ENCODE measurements at regions not wholly inside any gene's neighbourhood (a gene's known extent, or its start where the extent isn't known, plus 50 kb on each side); places are given as distances from the start of the nearest gene placed in this dataset.
"Not testable (repeated sequence)": the region's sequence is repeated elsewhere in the genome, so short reads cannot be mapped to it uniquely, and the experiment has no call there.

- H2AFZ ChIP-seq (ENCODE audit: control insufficient read depth, low read length); DNase-seq (ENCODE audit: low read depth, low spot score); H3K36me3 ChIP-seq (ENCODE audit: control insufficient read depth in 2 of 2, extremely low read depth in 1 of 2, insufficient read depth in 2 of 2, low read length in 2 of 2); H3K27me3 ChIP-seq (ENCODE audit: control insufficient read depth, extremely low read depth, insufficient read depth, low read length); H3K4me3 ChIP-seq (ENCODE audit: control insufficient read depth in 2 of 3, extremely low read depth in 1 of 3, insufficient read depth in 2 of 3, low read depth in 1 of 3, low read length in 3 of 3); H3K79me2 ChIP-seq (ENCODE audit: control insufficient read depth, insufficient read depth, low read length); H3K4me2 ChIP-seq (ENCODE audit: control insufficient read depth, extremely low read depth, insufficient read depth, low read depth, low read length); H3K4me1 ChIP-seq (ENCODE audit: control insufficient read depth, extremely low read depth, insufficient read depth, low read length); FAIRE-seq; H3K27ac ChIP-seq (ENCODE audit: control insufficient read depth, insufficient read depth, low read length); H3K9ac ChIP-seq (ENCODE audit: control insufficient read depth, extremely low read depth, insufficient read depth, low read length); dilution Hi-C loops (cut with MboI; ENCODE audit: extremely low pct_ligation_motif_present, low sequenced_read_pairs); H3K9me3 ChIP-seq (ENCODE audit: control insufficient read depth, low read depth, low read length); H4K20me1 ChIP-seq (ENCODE audit: control insufficient read depth, extremely low read depth, insufficient read depth, low read length); H3K9me1 ChIP-seq (ENCODE audit: control insufficient read depth, extremely low read depth, insufficient read depth, low read length): not testable (repeated sequence)
Measured at GRCh38 chr2:132068407-132068806, 93.3 kb downstream of the ANKRD30BL start.

DNA sequence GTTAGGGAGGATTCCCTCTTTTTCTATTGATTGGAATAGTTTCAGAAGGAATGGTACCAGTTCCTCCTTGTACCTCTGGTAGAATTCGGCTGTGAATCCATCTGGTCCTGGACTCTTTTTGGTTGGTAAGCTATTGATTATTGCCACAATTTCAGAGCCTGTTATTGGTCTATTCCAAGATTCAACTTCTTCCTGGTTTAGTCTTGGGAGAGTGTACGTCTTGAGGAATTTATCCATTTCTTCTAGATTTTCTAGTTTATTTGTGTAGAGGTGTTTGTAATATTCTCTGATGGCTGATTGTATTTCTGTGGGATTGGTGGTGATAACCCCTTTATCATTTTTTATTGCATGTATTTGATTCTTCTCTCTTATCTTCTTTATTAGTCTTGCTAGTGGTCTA, 96.4 kb downstream of the ANKRD30BL start:
- H3K4me2 ChIP-seq (ENCODE audit: control insufficient read depth, extremely low read depth, insufficient read depth, low read depth, low read length); FAIRE-seq; H3K9me3 ChIP-seq (ENCODE audit: control insufficient read depth, low read depth, low read length); H3K27me3 ChIP-seq (ENCODE audit: control insufficient read depth, extremely low read depth, insufficient read depth, low read length); dilution Hi-C loops (cut with MboI; ENCODE audit: extremely low pct_ligation_motif_present, low sequenced_read_pairs); DNase-seq (ENCODE audit: low read depth, low spot score); H4K20me1 ChIP-seq (ENCODE audit: control insufficient read depth, extremely low read depth, insufficient read depth, low read length); H2AFZ ChIP-seq (ENCODE audit: control insufficient read depth, low read length); H3K9me1 ChIP-seq (ENCODE audit: control insufficient read depth, extremely low read depth, insufficient read depth, low read length); H3K4me3 ChIP-seq (ENCODE audit: control insufficient read depth in 2 of 3, extremely low read depth in 1 of 3, insufficient read depth in 2 of 3, low read depth in 1 of 3, low read length in 3 of 3); H3K4me1 ChIP-seq (ENCODE audit: control insufficient read depth, extremely low read depth, insufficient read depth, low read length); H3K9ac ChIP-seq (ENCODE audit: control insufficient read depth, extremely low read depth, insufficient read depth, low read length); H3K27ac ChIP-seq (ENCODE audit: control insufficient read depth, insufficient read depth, low read length); H3K79me2 ChIP-seq (ENCODE audit: control insufficient read depth, insufficient read depth, low read length); H3K36me3 ChIP-seq (ENCODE audit: control insufficient read depth in 2 of 2, extremely low read depth in 1 of 2, insufficient read depth in 2 of 2, low read length in 2 of 2): not testable (repeated sequence)

GRCh38 chr2:132039609-132040236, 122.0 kb downstream of the ANKRD30BL start:
- peaks cover 14% of the 10 kb centered on the region for H3K27me3 ChIP-seq (ENCODE audit: control insufficient read depth, extremely low read depth, insufficient read depth, low read length)
- H4K20me1 ChIP-seq (ENCODE audit: control insufficient read depth, extremely low read depth, insufficient read depth, low read length); dilution Hi-C loops (cut with MboI; ENCODE audit: extremely low pct_ligation_motif_present, low sequenced_read_pairs); H3K36me3 ChIP-seq (ENCODE audit: control insufficient read depth in 2 of 2, extremely low read depth in 1 of 2, insufficient read depth in 2 of 2, low read length in 2 of 2); H3K4me1 ChIP-seq (ENCODE audit: control insufficient read depth, extremely low read depth, insufficient read depth, low read length); H3K27ac ChIP-seq (ENCODE audit: control insufficient read depth, insufficient read depth, low read length); H3K4me3 ChIP-seq (ENCODE audit: control insufficient read depth in 2 of 3, extremely low read depth in 1 of 3, insufficient read depth in 2 of 3, low read depth in 1 of 3, low read length in 3 of 3); H3K9ac ChIP-seq (ENCODE audit: control insufficient read depth, extremely low read depth, insufficient read depth, low read length); H3K4me2 ChIP-seq (ENCODE audit: control insufficient read depth, extremely low read depth, insufficient read depth, low read depth, low read length); H3K9me3 ChIP-seq (ENCODE audit: control insufficient read depth, low read depth, low read length); DNase-seq (ENCODE audit: low read depth, low spot score); FAIRE-seq; H2AFZ ChIP-seq (ENCODE audit: control insufficient read depth, low read length); H3K9me1 ChIP-seq (ENCODE audit: control insufficient read depth, extremely low read depth, insufficient read depth, low read length); H3K79me2 ChIP-seq (ENCODE audit: control insufficient read depth, insufficient read depth, low read length): not testable (repeated sequence)
